ENCODE measurements at regions not wholly inside any gene's neighbourhood (a gene's known extent, or its start where the extent isn't known, plus 50 kb on each side); places are given as distances from the start of the nearest gene placed in this dataset.
A peak's percentile ranks its signal among the peaks of the same experiment; 100 is the strongest.
"Not testable (repeated sequence)": the region's sequence is repeated elsewhere in the genome, so short reads cannot be mapped to it uniquely, and the experiment has no call there.

GRCh38 chr13:109979676-109980075, 193.3 kb upstream of the IRS2 start:
- not testable (repeated sequence) for DNase-seq (ENCODE audit: low read depth in 2 of 2)

- DNase-seq (ENCODE audit: low read depth in 2 of 2) = no peak
These were observed 192.8 kb upstream of the IRS2 start for GRCh38 chr13:109979228-109979627.

GRCh38 chr13:109977212-109977968, 191.0 kb upstream of the IRS2 start:
- no peak for DNase-seq (ENCODE audit: low read depth in 2 of 2)

GRCh38 chr13:109976206-109976997, 190.0 kb upstream of the IRS2 start:
- no peak for DNase-seq (ENCODE audit: low read depth in 2 of 2)

GRCh38 chr13:109974354-109974753, 188.0 kb upstream of the IRS2 start:
- no peak for DNase-seq (ENCODE audit: low read depth in 2 of 2)

- no peak for DNase-seq (ENCODE audit: low read depth in 2 of 2)
These were observed 186.9 kb upstream of the IRS2 start for GRCh38 chr13:109973279-109973678.

- DNase-seq (ENCODE audit: low read depth in 2 of 2) = peak in 1 of 2 experiments; percentile 53
These were observed 185.2 kb upstream of the IRS2 start for GRCh38 chr13:109971456-109972090.

GRCh38 chr13:109971006-109971405, 184.6 kb upstream of the IRS2 start:
- DNase-seq (ENCODE audit: low read depth in 2 of 2) = peak in 1 of 2 experiments; percentile 49

GRCh38 chr13:109968876-109969577, 182.6 kb upstream of the IRS2 start:
- DNase-seq (ENCODE audit: low read depth in 2 of 2) = peak in 1 of 2 experiments; percentile 49

GRCh38 chr13:109963960-109964563, 177.7 kb upstream of the IRS2 start:
- no peak for DNase-seq (ENCODE audit: low read depth in 2 of 2)

GRCh38 chr13:109963384-109963783, 177.0 kb upstream of the IRS2 start:
- DNase-seq (ENCODE audit: low read depth in 2 of 2) = no peak

GRCh38 chr13:109959903-109960302, 173.5 kb upstream of the IRS2 start:
- DNase-seq (ENCODE audit: low read depth in 2 of 2) = no peak

- DNase-seq (ENCODE audit: low read depth in 2 of 2) = no peak
These were observed 171.5 kb upstream of the IRS2 start for GRCh38 chr13:109957875-109958274.

GRCh38 chr13:109955598-109955997, 169.2 kb upstream of the IRS2 start:
- DNase-seq (ENCODE audit: low read depth in 2 of 2) = no peak

- no peak for DNase-seq (ENCODE audit: low read depth in 2 of 2)
These were observed 168.1 kb upstream of the IRS2 start for GRCh38 chr13:109954441-109954840.

GRCh38 chr13:109951491-109951890, 165.1 kb upstream of the IRS2 start:
- DNase-seq (ENCODE audit: low read depth in 2 of 2) = no peak

GRCh38 chr13:109949397-109949796, 163.0 kb upstream of the IRS2 start:
- no peak for DNase-seq (ENCODE audit: low read depth in 2 of 2)

GRCh38 chr13:109947006-109947405, 160.6 kb upstream of the IRS2 start:
- DNase-seq (ENCODE audit: low read depth in 2 of 2) = no peak

GRCh38 chr13:109945206-109945960, 159.0 kb upstream of the IRS2 start:
- peak; percentile 55 for DNase-seq (ENCODE audit: low read depth in 2 of 2)

- DNase-seq (ENCODE audit: low read depth in 2 of 2) = peak; percentile 85 to 86
These were observed 155.6 kb upstream of the IRS2 start for GRCh38 chr13:109941951-109942350.

GRCh38 chr13:109941221-109941620, 154.8 kb upstream of the IRS2 start:
- no peak for DNase-seq (ENCODE audit: low read depth in 2 of 2)

Measured in fibroblast of skin of left quadriceps (primary cell).